SU-DHL-6 (cell line): ENCODE measurements at regions not wholly inside any gene's neighbourhood (a gene's known extent, or its start where the extent isn't known, plus 50 kb on each side); places are given as distances from the start of the nearest gene placed in this dataset.

Source experiments
- CTCF ChIP-seq: fragments of 200-600 bp; sonication (generic); IDR thresholded peaks from one replicate; pipeline ENCODE4 v1.5.1; 2017; ENCODE audit warnings: antibody characterized with exemption, mild to moderate bottlenecking, low read length, moderate library complexity; ENCODE audit not compliant: insufficient read depth, poor library complexity, severe bottlenecking
- EZH2phosphoT487 ChIP-seq: fragments of 200-600 bp; sonication (generic), shearing (Covaris generic); conservative IDR thresholded peaks from 2 replicates; pipeline ENCODE4 v1.6.1; 2018; ENCODE audit warnings: mild to moderate bottlenecking, antibody characterized with exemption, low read length, moderate library complexity, mixed read lengths

- TF ChIP-seq CTCF = no peak
- no peak for TF ChIP-seq EZH2phosphoT487
Observed at GRCh38 chr4:4922441-4922840, 63.0 kb downstream of the MSX1 start.
